Endodermal cell (in vitro differentiated cells): ENCODE measurements at regions not wholly inside any gene's neighbourhood (a gene's known extent, or its start where the extent isn't known, plus 50 kb on each side); places are given as distances from the start of the nearest gene placed in this dataset.

ENCODE experiments used
- DNase-seq: peaks from one replicate; pipeline ENCODE4 v3.0.0-alpha.2; 2017
- H3K27ac ChIP-seq: 2 replicates; pipeline ENCODE4 v1.5.1; 2013; ENCODE audit warnings: mild to moderate bottlenecking, low read depth, low read length, moderate library complexity
- H3K27me3 ChIP-seq: 2 replicates; pipeline ENCODE4 v1.6.1; 2013; ENCODE audit warnings: mild to moderate bottlenecking, low read length, moderate library complexity; ENCODE audit not compliant: insufficient read depth, control insufficient read depth, poor library complexity, severe bottlenecking
- H3K36me3 ChIP-seq: 2 replicates; pipeline ENCODE4 v1.7.0; 2013; ENCODE audit warnings: mild to moderate bottlenecking, low read length, moderate library complexity; ENCODE audit not compliant: control insufficient read depth, insufficient read depth
- H3K4me1 ChIP-seq: one replicate; pipeline ENCODE4 v1.7.0; 2013; ENCODE audit warnings: low read length; ENCODE audit not compliant: control insufficient read depth, insufficient read depth
- H3K4me3 ChIP-seq: 2 replicates; pipeline ENCODE4 v1.5.1; 2013; ENCODE audit warnings: mild to moderate bottlenecking, low read length, moderate library complexity
- H3K9ac ChIP-seq: 2 replicates; pipeline ENCODE4 v1.6.1; 2013; ENCODE audit warnings: mild to moderate bottlenecking, low read length, moderate library complexity; ENCODE audit not compliant: poor library complexity, severe bottlenecking; ENCODE audit errors: extremely low read depth
- H3K9me3 ChIP-seq: 2 replicates; pipeline ENCODE4 v1.6.1; 2013; ENCODE audit warnings: mild to moderate bottlenecking, low read length, moderate library complexity; ENCODE audit not compliant: control insufficient read depth
- H3K27ac Mint-ChIP-seq: 2 replicates; pipeline ENCODE4 v1.8.0; 2020; ENCODE audit warnings: mixed read lengths
- H3K27me3 Mint-ChIP-seq: 2 replicates; pipeline ENCODE4 v1.8.0; 2021; ENCODE audit warnings: mild to moderate bottlenecking, mixed read lengths; ENCODE audit not compliant: insufficient read depth
- H3K36me3 Mint-ChIP-seq: 2 replicates; pipeline ENCODE4 v1.8.0; 2020; ENCODE audit warnings: low read depth, mixed read lengths
- H3K4me1 Mint-ChIP-seq: 2 replicates; pipeline ENCODE4 v1.8.0; 2020; ENCODE audit warnings: mixed read lengths
- H3K4me3 Mint-ChIP-seq: 2 replicates; pipeline ENCODE4 v1.8.0; 2020; ENCODE audit warnings: mild to moderate bottlenecking, moderate library complexity, mixed read lengths
- H3K9me3 Mint-ChIP-seq: 2 replicates; pipeline ENCODE4 v1.8.0; 2020; ENCODE audit warnings: mild to moderate bottlenecking, mixed read lengths
- CTCF ChIP-seq: fragments of 200-600 bp; sonication (generic); conservative IDR thresholded peaks from 2 replicates; pipeline ENCODE4 v1.5.0; 2021; ENCODE audit warnings: antibody characterized with exemption, mild to moderate bottlenecking
- WGBS, 2 experiments: methylation state at CpG; one replicate each; pipeline versions ENCODE4 v1.1.5 to v1.1.7; 2013; ENCODE audit warnings: missing lambda C conversion rate in 2 of 2, mixed read lengths in 1 of 2; ENCODE audit not compliant: insufficient coverage in 1 of 2, insufficient read length in 1 of 2; 5-methylcytosine and 5-hydroxymethylcytosine counted together

DNA sequence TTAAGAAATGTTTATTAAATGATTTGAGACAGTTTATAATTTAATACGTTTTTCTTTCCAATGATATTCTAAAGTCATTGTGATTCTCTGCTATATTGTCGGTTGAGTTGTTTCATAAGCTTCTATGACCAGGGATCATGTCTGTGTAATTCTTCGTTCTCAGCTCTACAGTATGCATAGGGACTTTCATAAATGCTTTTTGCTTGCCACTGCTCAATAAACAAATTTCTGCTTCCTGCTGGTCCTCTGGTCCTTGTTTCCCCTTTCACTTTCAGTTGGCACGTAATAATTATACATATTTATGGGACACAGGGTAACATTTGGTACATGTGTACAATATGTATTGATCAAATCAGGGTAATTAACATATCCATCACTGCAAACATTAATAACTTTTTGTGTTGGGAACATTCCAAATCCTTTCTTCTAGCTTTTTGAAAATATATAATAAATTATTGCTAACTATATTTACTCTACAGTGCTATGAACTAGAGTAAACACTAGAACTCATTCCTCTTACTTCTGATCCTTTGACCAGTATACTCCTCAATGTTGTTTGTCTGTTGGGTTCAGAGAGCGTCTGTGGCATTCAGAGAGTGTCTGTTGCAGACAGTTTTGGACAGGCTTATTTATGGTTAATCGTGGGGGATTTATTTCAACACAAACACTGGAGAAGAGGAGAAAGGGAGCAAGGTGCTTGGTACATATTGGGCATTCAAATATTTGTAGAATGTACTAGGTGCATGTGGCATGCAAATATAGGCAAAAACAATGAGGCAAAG lies 68.3 kb upstream of the SPANXB1 start:
- DNase-seq = no peak
- Mint-ChIP-seq H3K4me1 (peaks cover 6% of the 10 kb centered on the region), H3K9me3 (peaks cover 35% of the 10 kb centered on the region), H3K27ac (no peak overlapping the region), H3K27me3 (no peaks in the 10 kb centered on the region), H3K4me3 (no peak overlapping the region), H3K36me3 (no peaks in the 10 kb centered on the region)
- no peak for TF ChIP-seq CTCF
- Histone ChIP-seq H3K9me3 (no peaks in the 10 kb centered on the region), H3K27ac (no peak overlapping the region), H3K27me3 (no peaks in the 10 kb centered on the region), H3K36me3 (no peaks in the 10 kb centered on the region), H3K4me3 (no peak overlapping the region), H3K4me1 (no peaks in the 10 kb centered on the region), H3K9ac (no peak overlapping the region)
- WGBS, 2 experiments = 96% methylated on average over 3 to 4 of the region's 6 CpGs

GRCh38 chrX:140943513-140943912 lies 58.9 kb upstream of the SPANXB1 start:
- Mint-ChIP-seq H3K4me3 (no peak overlapping the region), H3K4me1 (no peaks in the 10 kb centered on the region), H3K9me3 (peaks cover 32% of the 10 kb centered on the region), H3K36me3 (no peaks in the 10 kb centered on the region), H3K27me3 (no peaks in the 10 kb centered on the region), H3K27ac (no peak overlapping the region)
- no peaks in the 10 kb centered on the region for H3K4me1 ChIP-seq
- no peak overlapping the region for H3K27ac ChIP-seq
- no peaks in the 10 kb centered on the region for H3K36me3 ChIP-seq
- DNase-seq = no peak
- H3K9ac ChIP-seq = no peak overlapping the region
- 100% methylated on average over 1 of the region's 2 CpGs; no CpG with 5 or more reads in 1 of the 2 experiments for WGBS, 2 experiments
- H3K4me3 ChIP-seq = no peak overlapping the region
- TF ChIP-seq CTCF = no peak
- no peaks in the 10 kb centered on the region for H3K9me3 ChIP-seq
- no peaks in the 10 kb centered on the region for H3K27me3 ChIP-seq

GRCh38 chrX:140944710-140945109 lies 57.7 kb upstream of the SPANXB1 start:
- Histone ChIP-seq H3K9ac (no peak overlapping the region), H3K4me1 (no peaks in the 10 kb centered on the region), H3K27ac (no peak overlapping the region), H3K27me3 (no peaks in the 10 kb centered on the region), H3K4me3 (no peak overlapping the region), H3K9me3 (no peaks in the 10 kb centered on the region), H3K36me3 (no peaks in the 10 kb centered on the region)
- H3K36me3 Mint-ChIP-seq = no peaks in the 10 kb centered on the region
- H3K27ac Mint-ChIP-seq = no peak overlapping the region
- 91% methylated on average over 3 of the region's 3 CpGs; no CpG with 5 or more reads in 1 of the 2 experiments for WGBS, 2 experiments
- no peak for DNase-seq
- no peaks in the 10 kb centered on the region for H3K27me3 Mint-ChIP-seq
- TF ChIP-seq CTCF = no peak
- H3K4me1 Mint-ChIP-seq = no peaks in the 10 kb centered on the region
- no peak overlapping the region for H3K4me3 Mint-ChIP-seq
- H3K9me3 Mint-ChIP-seq = peaks cover 31% of the 10 kb centered on the region
